T-helper 2 cell (primary cell): ENCODE measurements at regions not wholly inside any gene's neighbourhood (a gene's known extent, or its start where the extent isn't known, plus 50 kb on each side); places are given as distances from the start of the nearest gene placed in this dataset.

ENCODE experiments used
- DNase-seq, 5 experiments: peaks; one replicate each; pipeline versions ENCODE4 v3.0.0 to v3.0.0-alpha.2; 2012 to 2022

DNA sequence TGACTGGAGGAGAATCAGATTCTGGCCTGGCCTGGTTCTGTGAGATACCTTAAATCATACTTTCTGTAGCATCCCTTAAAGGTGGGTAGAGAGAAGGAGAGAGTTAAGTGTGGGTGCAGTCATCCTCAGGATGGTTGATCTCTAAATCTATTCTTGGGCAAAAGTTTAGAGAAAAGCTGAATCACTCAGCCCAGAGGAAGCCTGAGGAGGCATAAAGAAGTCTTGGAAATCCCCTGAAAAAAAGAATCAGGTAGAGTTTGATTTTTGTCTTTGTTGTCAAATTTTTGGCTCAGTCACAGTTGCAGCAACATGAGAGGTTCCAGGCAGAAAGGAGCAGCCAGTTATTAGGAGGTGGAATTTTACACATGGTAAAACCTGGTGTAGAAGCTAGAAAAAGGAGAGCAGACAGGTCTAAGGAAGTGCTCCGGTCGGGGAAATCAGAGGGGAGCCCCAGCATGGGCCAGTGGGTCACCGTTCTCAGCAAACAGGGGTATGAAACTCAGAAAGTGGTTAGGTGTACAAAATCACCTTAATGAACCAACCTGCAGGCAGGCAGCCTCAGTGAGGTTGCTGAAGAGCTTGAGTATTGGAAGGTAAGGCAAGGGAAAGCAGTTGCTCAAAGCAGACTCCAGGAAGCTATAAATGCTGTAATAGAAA, 116.2 kb upstream of the CNTLN start:
- DNase-seq: no peak

GRCh38 chr9:17017931-17018491, 116.8 kb upstream of the CNTLN start:
- DNase-seq: no peak

DNA sequence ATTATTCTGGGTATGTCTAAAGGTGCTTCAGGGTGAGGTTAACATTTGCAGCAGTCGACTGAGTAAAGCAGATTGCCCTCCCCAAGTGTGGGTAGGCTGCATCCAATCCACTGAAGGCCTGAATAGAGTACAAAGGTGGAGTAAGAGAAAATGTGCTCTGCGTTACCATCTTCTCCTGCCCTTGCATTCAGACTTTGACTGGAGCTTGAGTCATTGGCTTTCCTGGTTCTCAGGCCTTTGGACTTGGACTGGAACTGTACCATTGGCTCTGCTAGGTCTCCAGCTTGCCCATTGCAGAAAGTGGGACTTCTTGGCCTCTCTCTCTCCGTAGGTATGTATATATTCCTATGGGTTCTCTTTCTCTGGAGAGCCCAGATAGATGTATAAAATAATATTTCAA, 120.9 kb upstream of the CNTLN start:
- DNase-seq: no peak

DNA sequence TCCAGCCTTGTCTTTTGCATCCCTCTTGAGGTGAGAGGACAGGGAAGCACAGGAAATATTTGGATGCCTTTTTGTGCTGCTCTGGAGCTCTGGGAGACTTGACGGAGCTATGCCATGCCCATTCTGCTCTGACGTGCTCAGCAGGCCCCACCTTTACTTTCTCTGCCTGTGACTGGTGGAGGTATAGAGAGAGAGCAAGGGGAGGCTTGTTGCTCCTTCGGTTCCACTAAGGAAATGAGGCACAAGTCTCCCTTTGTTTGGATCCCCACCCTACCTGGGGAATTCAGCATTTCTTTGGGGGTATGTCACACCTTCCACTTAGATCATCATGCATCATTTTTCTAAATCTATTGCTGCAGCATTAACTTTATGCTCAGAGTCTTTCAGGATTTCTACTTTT, 121.8 kb upstream of the CNTLN start:
- DNase-seq: no peak

GRCh38 chr9:17011880-17012279, 123.0 kb upstream of the CNTLN start:
- no peak for DNase-seq

DNA sequence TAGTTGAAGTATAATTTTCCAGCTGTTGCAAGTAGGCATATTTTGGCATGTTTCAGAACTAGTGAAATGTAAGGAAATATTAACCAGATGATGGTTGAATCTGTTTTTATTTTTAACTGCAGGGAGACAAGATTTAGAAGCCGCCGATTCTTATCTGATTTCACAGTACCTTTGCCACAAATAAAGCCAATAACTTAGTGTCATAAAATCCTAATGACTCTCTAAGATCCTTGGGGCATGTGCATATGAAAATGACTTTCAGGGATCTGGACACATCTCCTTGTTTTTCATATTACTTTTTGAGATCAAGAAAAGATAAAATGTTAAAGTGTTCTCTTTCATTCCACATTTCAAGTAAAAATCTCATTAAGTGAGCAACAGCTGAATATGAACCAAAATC, 125.8 kb upstream of the CNTLN start:
- no peak for DNase-seq

DNA sequence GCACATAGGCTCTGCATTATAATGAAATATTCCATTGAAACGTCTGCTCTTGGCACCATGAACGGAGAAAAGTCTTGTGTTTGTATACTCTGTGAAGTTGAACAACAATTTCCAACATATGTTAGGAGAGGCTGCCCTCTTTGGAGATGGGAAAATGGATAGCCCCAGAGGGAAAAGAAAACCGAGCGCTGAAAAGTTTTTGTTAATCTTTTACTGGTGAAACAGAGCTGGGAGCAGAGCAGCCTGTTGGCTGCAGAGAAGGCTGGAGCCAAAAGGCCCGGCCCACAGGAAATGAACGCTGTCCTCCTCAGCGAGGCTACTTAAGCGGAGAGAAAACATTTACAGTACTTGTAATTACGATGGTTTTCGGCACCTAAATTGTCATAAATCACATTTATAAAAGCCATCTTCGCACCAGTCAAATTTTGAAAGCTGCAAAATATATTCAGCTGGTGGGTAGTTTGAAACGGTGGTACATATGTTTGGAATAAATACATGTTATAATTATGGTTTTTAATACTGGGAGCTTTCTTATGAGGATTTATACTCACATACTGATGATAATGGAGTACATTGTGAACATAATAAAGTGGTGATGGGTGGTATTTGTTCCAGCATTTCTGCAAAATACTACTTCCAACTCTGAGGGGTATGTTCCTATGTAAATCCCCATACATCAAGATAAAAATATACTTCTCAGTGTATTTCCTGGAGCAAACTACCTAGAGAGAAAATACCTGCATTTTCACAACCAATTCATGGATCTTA, 129.6 kb upstream of the CNTLN start:
- DNase-seq: no peak

DNA sequence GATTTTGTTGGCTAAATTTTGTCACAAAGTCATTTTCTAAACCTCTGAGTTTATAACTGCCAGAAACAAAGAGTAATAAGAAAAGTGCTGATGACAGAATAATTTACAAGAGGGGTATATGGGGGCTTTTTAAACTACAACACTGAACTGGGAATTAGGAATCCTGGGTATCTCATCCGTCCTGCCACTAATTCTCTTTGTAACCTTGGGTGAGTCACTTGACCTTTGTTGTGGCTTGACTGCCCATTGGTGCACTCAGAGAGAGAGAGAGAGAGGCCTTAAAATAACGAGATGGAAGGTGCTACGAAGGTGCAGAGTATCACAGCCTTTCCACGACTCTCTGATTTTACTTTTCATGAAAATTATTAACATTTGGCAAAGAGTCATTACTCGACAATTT, 130.3 kb upstream of the CNTLN start:
- no peak for DNase-seq

DNA sequence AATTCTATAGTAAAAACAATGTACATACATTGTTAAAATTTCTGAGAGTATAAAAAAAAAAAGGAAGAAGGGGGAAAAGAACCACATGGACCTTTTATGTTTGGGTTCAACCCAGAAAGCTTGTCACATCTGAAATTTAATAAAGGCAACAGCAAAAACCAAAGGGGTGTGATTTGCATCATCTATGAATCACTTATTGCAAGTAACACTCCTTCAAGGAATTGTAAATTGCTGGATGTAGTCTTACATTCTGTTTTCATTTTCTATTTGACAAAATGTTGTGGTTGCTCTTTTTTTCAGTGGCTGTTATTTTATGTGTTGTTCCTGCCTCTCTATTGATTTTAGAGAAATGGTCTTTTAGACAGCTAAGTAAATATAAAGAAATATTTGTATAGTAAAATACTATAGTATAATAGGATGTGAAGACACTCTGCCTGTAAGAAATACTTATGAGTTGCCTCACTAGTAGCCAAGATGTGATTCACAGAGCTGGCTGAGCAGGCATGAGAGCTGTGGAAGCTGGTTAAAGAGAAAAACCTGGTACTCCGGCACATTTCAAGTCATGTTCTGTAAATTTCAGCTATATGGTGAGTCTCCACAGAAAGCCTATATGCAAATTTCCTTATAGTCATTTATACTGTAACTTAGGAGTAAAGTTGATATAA, 131.1 kb upstream of the CNTLN start:
- no peak for DNase-seq

- no peak for DNase-seq
Measured at GRCh38 chr9:16996901-16997491, 126.5 kb upstream of the BNC2 start.

- no peak for DNase-seq
Measured at GRCh38 chr9:16992138-16992537, 121.7 kb upstream of the BNC2 start.

DNA sequence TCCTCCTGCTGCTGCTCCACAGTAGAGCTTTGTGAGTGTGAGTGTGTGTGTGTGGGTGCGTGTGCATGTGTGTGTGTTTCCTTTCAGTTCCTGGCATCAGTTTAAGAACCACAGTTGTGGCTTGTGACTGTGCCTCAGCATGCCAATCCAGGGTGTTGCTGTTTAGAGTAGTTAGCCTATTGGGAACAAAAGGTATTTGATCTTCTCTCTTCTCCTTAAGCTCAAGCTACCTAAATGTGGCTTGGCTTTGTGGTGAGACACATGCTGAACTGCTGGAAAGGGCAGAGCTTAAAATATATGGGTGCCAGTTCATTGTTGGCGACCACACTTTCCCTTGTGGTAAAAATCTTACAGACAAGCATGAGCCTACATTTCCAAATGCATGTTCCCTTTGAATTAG, 116.6 kb upstream of the BNC2 start:
- DNase-seq: no peak

- DNase-seq: no peak
Measured at GRCh38 chr9:16986556-16986955, 116.1 kb upstream of the BNC2 start.

- no peak for DNase-seq
Measured at GRCh38 chr9:16985559-16986348, 115.3 kb upstream of the BNC2 start.

DNA sequence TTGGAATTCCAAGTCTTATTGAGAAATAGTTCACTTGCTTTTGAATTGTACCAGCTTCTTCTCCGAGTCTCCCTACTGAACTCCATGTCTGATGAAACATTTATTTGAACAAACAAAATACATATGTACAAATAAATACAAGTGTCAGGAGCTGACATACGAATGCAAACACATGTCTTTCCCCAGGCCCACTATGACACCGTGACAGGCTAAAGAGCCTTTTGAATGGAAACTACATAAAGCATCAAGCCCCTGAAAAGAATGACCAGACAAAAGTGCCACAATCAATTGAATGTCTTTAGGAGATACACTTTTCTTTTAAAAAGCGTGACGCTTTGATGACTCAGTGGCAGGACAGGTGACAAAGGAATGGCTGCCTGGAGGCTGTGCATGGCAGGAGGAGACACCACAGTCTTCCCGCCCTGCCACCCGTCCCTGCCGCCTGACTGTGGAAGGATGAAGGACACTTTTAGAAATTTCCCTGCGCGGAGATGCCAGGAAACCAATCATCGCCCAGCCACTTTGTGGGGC, 112.4 kb upstream of the BNC2 start:
- DNase-seq: no peak

- no peak for DNase-seq
Measured at GRCh38 chr9:16976427-16976826, 106.0 kb upstream of the BNC2 start.

DNA sequence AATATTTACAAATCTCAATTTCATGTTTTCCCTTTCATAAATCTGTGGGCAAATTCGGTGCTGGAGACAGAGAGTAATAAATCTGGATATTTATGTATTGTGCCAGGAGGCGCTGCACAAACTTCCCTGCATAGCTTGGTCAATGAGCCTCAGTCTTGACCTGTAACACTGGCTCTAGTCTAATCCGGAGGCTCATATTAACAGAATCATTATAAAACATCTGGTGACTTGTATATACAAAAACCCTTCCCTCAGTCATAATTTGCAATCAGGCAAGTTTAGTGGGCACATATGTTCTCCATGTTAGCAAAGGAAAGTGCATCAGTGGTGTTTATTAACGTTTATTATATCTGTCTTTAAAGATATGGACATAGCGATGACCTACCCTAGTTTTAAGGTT, 104.0 kb upstream of the BNC2 start:
- no peak for DNase-seq

DNA sequence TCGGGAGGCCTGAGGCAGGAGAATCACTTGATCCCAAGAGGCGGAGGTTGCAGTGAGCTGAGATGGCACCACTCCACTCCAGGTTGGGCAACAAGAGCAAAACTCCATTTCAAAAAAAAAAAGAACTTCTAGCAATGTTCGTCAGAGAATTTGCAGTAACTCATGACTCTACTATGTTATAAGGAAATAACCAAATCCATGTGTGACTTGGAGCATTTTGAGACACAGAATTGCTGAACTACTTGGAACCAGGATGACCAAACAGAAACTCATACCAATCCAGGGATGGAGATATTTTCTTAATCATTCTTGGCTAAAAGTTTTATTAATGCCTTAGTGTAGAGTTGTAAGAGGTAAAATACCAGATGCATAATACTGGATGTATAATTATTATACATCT, 99.9 kb upstream of the BNC2 start:
- no peak for DNase-seq

GRCh38 chr9:16964228-16964627, 93.8 kb upstream of the BNC2 start:
- DNase-seq: no peak

GRCh38 chr9:16960084-16960483, 89.6 kb upstream of the BNC2 start:
- DNase-seq: no peak

- no peak for DNase-seq
Measured at GRCh38 chr9:16959391-16959790, 88.9 kb upstream of the BNC2 start.

DNA sequence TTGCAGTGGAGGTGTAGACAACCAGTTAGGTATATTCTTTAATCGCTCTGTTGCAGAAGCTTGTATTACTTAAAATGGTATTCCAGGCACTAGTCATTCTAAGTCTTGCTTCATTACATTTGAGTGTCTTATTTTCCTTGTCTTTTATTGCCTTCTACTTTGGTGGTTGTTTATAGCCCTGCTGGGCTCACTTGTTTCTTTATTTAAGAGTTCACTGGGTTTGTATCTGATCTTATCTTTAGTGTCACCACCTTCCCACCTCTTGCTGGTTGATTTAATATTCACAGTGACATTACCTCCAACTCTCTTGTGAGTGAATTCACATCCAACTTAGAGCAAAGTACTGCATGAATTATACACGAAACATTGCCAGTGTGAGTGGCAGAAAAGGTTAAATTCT, 83.6 kb upstream of the BNC2 start:
- no peak for DNase-seq
